ENCODE measurements at regions not wholly inside any gene's neighbourhood (a gene's known extent, or its start where the extent isn't known, plus 50 kb on each side); places are given as distances from the start of the nearest gene placed in this dataset.

DNA sequence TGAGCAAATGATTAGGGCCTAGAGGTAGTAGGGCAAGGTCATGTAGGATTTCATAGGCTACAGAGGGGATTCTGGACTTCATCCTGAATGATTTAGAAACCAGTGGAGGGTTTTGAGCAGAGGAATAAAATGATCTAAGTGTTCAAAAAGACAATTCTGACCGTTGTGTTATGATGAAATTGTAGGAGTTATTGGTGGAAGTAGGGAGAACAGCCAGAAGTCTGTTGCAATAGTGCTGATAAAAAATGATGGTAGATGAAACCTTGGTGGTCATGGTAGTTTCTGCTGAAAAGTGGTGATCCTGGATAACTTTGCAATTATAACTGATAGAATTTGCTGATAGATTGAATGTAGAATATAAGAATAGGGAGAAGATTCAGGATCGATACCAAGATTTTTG lies 60.2 kb downstream of the MID1IP1 start:
- TF ChIP-seq POLR2A (IDR thresholded peaks at IDR 0.05) (no peak), CTCF (IDR thresholded peaks at IDR 0.05) (no peak)

All from transverse colon (tissue), 3 donors.